Pancreas (tissue), 10 donors: ENCODE measurements at regions not wholly inside any gene's neighbourhood (a gene's known extent, or its start where the extent isn't known, plus 50 kb on each side); places are given as distances from the start of the nearest gene placed in this dataset.

Experiments
- ATAC-seq, 4 donors: fragments of 200-7000 bp; cut with Tn5 transposase; one replicate each; pipeline versions ENCODE4 v1.8.0 to v1.9.1; 2020; ENCODE audit warnings: mild to moderate bottlenecking in 4 of 4, moderate library complexity in 4 of 4
- DNase-seq, 6 donors: peaks; one replicate each; pipeline ENCODE4 v3.0.0-alpha.2; 2020
- FAIRE-seq: peaks from 2 replicates; lab custom pipeline; 2012; peaks lifted over from hg19 to GRCh38; lab: Jason Lieb, UNC
- H3K27ac ChIP-seq, 4 donors: fragments of 200-600 bp; sonication (generic); 1 replicate in 3 of 4; 2 replicates in 1 of 4; pipeline versions ENCODE4 v1.5.0 to v1.8.0; 2020
- H3K27me3 ChIP-seq, 4 donors: fragments of 200-600 bp; one replicate each; pipeline ENCODE4 v1.8.0; 2021
- H3K36me3 ChIP-seq, 3 donors: fragments of 200-600 bp; sonication (generic) in 1 of 3; one replicate each; pipeline versions ENCODE4 v1.5.0 to v1.8.0; 2020 to 2021
- H3K4me1 ChIP-seq, 3 donors: fragments of 200-600 bp; one replicate each; pipeline ENCODE4 v1.8.0; 2021
- H3K4me3 ChIP-seq, 4 donors: fragments of 200-600 bp; sonication (generic) in 2 of 4; one replicate each; pipeline versions ENCODE4 v1.5.0 to v1.8.0; 2020 to 2021
- H3K9me3 ChIP-seq, 4 donors: fragments of 200-600 bp; one replicate each; pipeline ENCODE4 v1.8.0; 2021
- CTCF ChIP-seq, 4 donors: fragments of 200-600 bp; sonication (generic) in 3 of 4; IDR thresholded peaks; one replicate each; pipeline versions ENCODE4 v1.5.0 to v1.8.0; 2021; ENCODE audit warnings: antibody characterized with exemption in 4 of 4
- WGBS, 2 donors: extraction: QIAGEN DNeasy Blood & Tissue Kit; methylation state at CpG; one replicate each; pipeline ENCODE4 v1.1.7; 2013; 5-methylcytosine and 5-hydroxymethylcytosine counted together
- intact Hi-C, 3 donors: fragments of 100-400 bp; cut with DNase I; formaldehyde crosslinking; loops; one replicate each; pipeline versions ENCODE4 v1.11.1 to v1.14.2; 2022
- donor health status: healthy with polysubstance abuse.
- donor health status: DM: no; HTN: no; CAD: no; lungs with moderate emphysema.
- donor health status: DM: no; HTN: no; CAD: no.
- donor health status: control.
- donor health status: control.
- donor health status: Bipolar disorder and iron deficiency.
- donor health status: DM: yes; HTN: yes; CAD: no.
- donor health status: DM: no; HTN: no; CAD: no.
- donor health status: DM: no; HTN: no; CAD: no.
- donor health status: DM: yes; HTN: yes; CAD: no.

DNA sequence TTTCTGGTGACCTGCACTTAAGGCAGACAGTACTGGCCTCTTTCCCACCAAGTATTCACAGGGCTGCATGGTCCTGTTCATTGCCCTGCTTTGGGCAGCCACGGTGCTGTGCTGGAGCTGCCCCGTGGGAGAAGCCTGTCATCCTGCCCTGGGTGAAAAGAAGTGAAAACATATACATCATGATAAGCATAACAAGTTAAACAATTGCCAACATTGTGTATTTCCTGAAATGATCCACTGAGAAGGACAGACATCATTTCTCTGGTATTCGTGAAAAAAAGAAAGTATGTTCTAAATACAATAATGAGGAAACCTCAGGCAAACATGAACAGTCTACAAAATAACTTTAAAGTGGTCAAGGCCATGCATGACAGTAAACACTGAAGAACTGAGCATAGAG is 393.1 kb downstream of the TMEM135 start:
- H3K4me1 ChIP-seq = no peaks in the 10 kb centered on the region
- H3K4me3 ChIP-seq = no peak overlapping the region
- TF ChIP-seq CTCF (IDR thresholded peaks at IDR 0.05) = no peak
- no peak overlapping the region for H3K27ac ChIP-seq
- H3K9me3 ChIP-seq = no peaks in the 10 kb centered on the region
- ATAC-seq (no peak), DNase-seq (no peak), FAIRE-seq (no peak)
- no peaks in the 10 kb centered on the region for H3K36me3 ChIP-seq
- intact Hi-C loops = no loop called here
- WGBS, 2 donors = 11 to 18% methylated on average over 3 of the region's 3 CpGs
- no peaks in the 10 kb centered on the region for H3K27me3 ChIP-seq

DNA sequence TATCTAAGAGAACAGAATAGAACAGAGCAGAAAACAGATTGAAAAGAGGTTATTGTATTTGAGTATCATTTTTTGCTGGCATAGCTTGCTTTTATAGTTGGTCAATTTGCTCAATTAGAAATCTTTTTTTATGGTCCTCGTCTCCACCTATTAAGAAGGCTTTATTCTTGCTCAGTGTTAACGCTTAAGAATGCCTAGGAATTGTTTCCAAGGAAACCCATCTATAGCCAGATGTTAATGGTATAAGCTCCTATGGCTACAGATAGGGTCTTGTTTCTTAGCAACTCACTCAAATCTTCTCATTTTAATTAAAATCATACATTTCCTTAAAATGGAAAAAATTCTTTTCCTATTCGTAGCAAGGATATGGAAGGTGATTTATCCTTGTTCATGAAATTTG is 392.3 kb downstream of the TMEM135 start:
- no peaks in the 10 kb centered on the region for H3K9me3 ChIP-seq
- H3K36me3 ChIP-seq = no peaks in the 10 kb centered on the region
- H3K27ac ChIP-seq = no peak overlapping the region
- H3K4me3 ChIP-seq = no peak overlapping the region
- FAIRE-seq (no peak), DNase-seq (no peak), ATAC-seq (no peak)
- intact Hi-C loops = loop anchor here in 1 of 3 donors (10.0 kb wide), 1 partner anchor 75 kb away; no protein-coding TSS in a partner anchor
- 71 to 86% methylated on average over 3 of the region's 3 CpGs for WGBS, 2 donors
- H3K27me3 ChIP-seq = no peaks in the 10 kb centered on the region
- TF ChIP-seq CTCF (IDR thresholded peaks at IDR 0.05) = no peak
- H3K4me1 ChIP-seq = no peaks in the 10 kb centered on the region

DNA sequence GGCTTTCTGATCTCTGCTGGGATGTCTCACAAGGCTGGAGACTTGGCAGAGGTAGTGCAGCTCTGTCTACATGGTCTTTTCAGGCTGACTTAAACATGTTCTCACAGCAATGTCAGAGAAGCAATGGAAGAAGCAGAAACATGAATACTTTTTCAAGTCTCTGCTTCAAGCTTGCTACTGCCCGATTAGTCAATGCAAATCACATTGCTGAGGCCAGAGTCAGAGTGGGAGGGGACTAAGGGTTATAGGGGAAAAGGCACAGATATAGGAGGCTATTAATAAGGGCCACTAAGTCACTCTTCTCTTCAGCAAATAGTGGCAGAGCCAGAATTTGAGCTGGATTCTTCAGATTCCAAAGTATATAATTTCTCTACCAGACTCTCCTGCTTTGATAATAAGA is 390.5 kb downstream of the TMEM135 start:
- intact Hi-C loops = loop anchor here in 1 of 3 donors (10.0 kb wide), 1 partner anchor 73 kb away; no protein-coding TSS in a partner anchor
- no peak overlapping the region for H3K4me3 ChIP-seq
- TF ChIP-seq CTCF (IDR thresholded peaks at IDR 0.05) = no peak
- ATAC-seq = no peak
- no peaks in the 10 kb centered on the region for H3K4me1 ChIP-seq
- 57 to 72% methylated on average over 1 of the region's 1 CpG for WGBS, 2 donors
- no peaks in the 10 kb centered on the region for H3K9me3 ChIP-seq
- H3K36me3 ChIP-seq = no peaks in the 10 kb centered on the region
- DNase-seq = no peak
- no peak for FAIRE-seq
- H3K27me3 ChIP-seq = no peaks in the 10 kb centered on the region
- no peak overlapping the region for H3K27ac ChIP-seq

- no peaks in the 10 kb centered on the region for H3K27me3 ChIP-seq
- H3K27ac ChIP-seq = no peak overlapping the region
- FAIRE-seq (no peak), ATAC-seq (no peak), DNase-seq (no peak)
- H3K4me3 ChIP-seq = no peak overlapping the region
- no peaks in the 10 kb centered on the region for H3K4me1 ChIP-seq
- H3K36me3 ChIP-seq = no peaks in the 10 kb centered on the region
- 87 to 88% methylated on average over 1 of the region's 1 CpG for WGBS, 2 donors
- H3K9me3 ChIP-seq = no peaks in the 10 kb centered on the region
- intact Hi-C loops = loop anchor here in 1 of 3 donors (10.0 kb wide), 1 partner anchor 71 kb away; no protein-coding TSS in a partner anchor
- no peak for TF ChIP-seq CTCF (IDR thresholded peaks at IDR 0.05)
Observed at GRCh38 chr11:87425943-87426342, 388.2 kb downstream of the TMEM135 start.

DNA sequence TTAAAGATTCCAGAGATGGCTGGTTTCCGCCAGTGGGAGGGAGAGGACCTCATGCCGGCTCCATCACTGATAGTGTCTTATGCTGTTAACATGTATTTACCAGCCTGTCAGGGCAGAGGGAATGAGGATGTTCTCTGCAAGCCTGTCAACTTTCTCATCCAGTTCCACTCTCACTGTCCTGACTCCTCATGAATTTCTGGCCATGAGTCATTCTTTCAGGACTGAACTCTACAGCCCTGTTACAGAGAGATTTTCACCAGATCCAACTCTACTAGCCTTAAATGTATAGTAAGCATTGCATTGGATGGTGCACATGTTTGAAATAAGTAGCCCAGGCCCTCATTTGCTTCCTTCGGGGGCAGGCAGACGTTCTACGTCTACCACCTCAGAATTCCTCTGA is 387.7 kb downstream of the TMEM135 start:
- H3K4me1 ChIP-seq = no peaks in the 10 kb centered on the region
- no peak overlapping the region for H3K4me3 ChIP-seq
- H3K9me3 ChIP-seq = no peaks in the 10 kb centered on the region
- H3K27me3 ChIP-seq = no peaks in the 10 kb centered on the region
- no peak overlapping the region for H3K27ac ChIP-seq
- intact Hi-C loops = loop anchor here in 1 of 3 donors (10.0 kb wide), 1 partner anchor 71 kb away; no protein-coding TSS in a partner anchor
- 77 to 78% methylated on average over 5 of the region's 5 CpGs for WGBS, 2 donors
- no peak for FAIRE-seq
- DNase-seq = no peak
- H3K36me3 ChIP-seq = no peaks in the 10 kb centered on the region
- ATAC-seq = no peak
- TF ChIP-seq CTCF (IDR thresholded peaks at IDR 0.05) = no peak
